CD14-positive monocyte (primary cell): ENCODE measurements at regions not wholly inside any gene's neighbourhood (a gene's known extent, or its start where the extent isn't known, plus 50 kb on each side); places are given as distances from the start of the nearest gene placed in this dataset.

Source experiments
- DNase-seq, 3 donors: peaks; one replicate each; pipeline ENCODE4 v3.0.0-alpha.2; 2011 to 2022
- H2AFZ ChIP-seq: 2 replicates; pipeline ENCODE4 v1.6.0; 2012; ENCODE audit warnings: mild to moderate bottlenecking, low read depth, low read length, inconsistent platforms; ENCODE audit not compliant: insufficient read depth, poor library complexity, severe bottlenecking
- H3K27ac ChIP-seq, 2 donors: 1 replicate in 1 of 2; 2 replicates in 1 of 2; pipeline ENCODE4 v1.5.1; 2012 to 2013; ENCODE audit warnings: low read length in 2 of 2, control low read depth in 1 of 2, inconsistent platforms in 1 of 2, low read depth in 1 of 2, mild to moderate bottlenecking in 1 of 2
- H3K27me3 ChIP-seq, 2 donors: one replicate each; pipeline versions ENCODE4 v1.6.0 to v1.6.1; 2011 to 2013; ENCODE audit warnings: low read length in 2 of 2; ENCODE audit not compliant: control insufficient read depth in 2 of 2, insufficient read depth in 2 of 2
- H3K36me3 ChIP-seq, 2 donors: replicated peaks in 1 of 2; 1 replicate in 1 of 2; 2 replicates in 1 of 2; pipeline versions ENCODE4 v1.5.1 to v1.6.1; 2012 to 2013; ENCODE audit warnings: low read length in 2 of 2, control low read depth in 1 of 2, inconsistent platforms in 1 of 2, mild to moderate bottlenecking in 1 of 2; ENCODE audit not compliant: insufficient read depth in 2 of 2, control insufficient read depth in 1 of 2
- H3K4me1 ChIP-seq, 2 donors: 1 replicate in 1 of 2; 2 replicates in 1 of 2; pipeline versions ENCODE4 v1.5.1 to v1.6.1; 2012 to 2013; ENCODE audit warnings: low read length in 2 of 2, control low read depth in 1 of 2, inconsistent platforms in 1 of 2, mild to moderate bottlenecking in 1 of 2, moderate library complexity in 1 of 2; ENCODE audit not compliant: insufficient read depth in 2 of 2, control insufficient read depth in 1 of 2
- H3K4me2 ChIP-seq: replicated peaks from 2 replicates; pipeline ENCODE3; 2012; ENCODE audit warnings: low read length, moderate library complexity, mild to moderate bottlenecking; ENCODE audit not compliant: poor library complexity, severe bottlenecking; ENCODE audit errors: extremely low read depth
- H3K4me3 ChIP-seq, 3 experiments: fragments of 200-600 bp in 1 of 3; sonication (generic) in 1 of 3; replicated peaks in 1 of 3; 1 replicate in 2 of 3; 2 replicates in 1 of 3; pipeline ENCODE4 v1.5.1; 2011 to 2013; ENCODE audit warnings: low read length in 3 of 3, mild to moderate bottlenecking in 3 of 3, control low read depth in 2 of 3, low read depth in 2 of 3, inconsistent platforms in 1 of 3, moderate library complexity in 1 of 3
- H3K79me2 ChIP-seq: 2 replicates; pipeline ENCODE4 v1.6.0; 2012; ENCODE audit warnings: mild to moderate bottlenecking, control low read depth, inconsistent platforms, low read length, moderate library complexity; ENCODE audit not compliant: insufficient read depth
- H3K9ac ChIP-seq: 2 replicates; pipeline ENCODE4 v1.6.0; 2017; ENCODE audit warnings: low read length, mild to moderate bottlenecking; ENCODE audit not compliant: insufficient read depth, poor library complexity, severe bottlenecking
- H3K9me3 ChIP-seq, 2 donors: replicated peaks in 1 of 2; 1 replicate in 1 of 2; 2 replicates in 1 of 2; pipeline versions ENCODE4 v1.5.1 to v1.6.1; 2012 to 2013; ENCODE audit warnings: low read length in 2 of 2, control low read depth in 1 of 2; ENCODE audit not compliant: control insufficient read depth in 1 of 2, insufficient read depth in 1 of 2
- H4K20me1 ChIP-seq: 2 replicates; pipeline ENCODE4 v1.6.0; 2012; ENCODE audit warnings: mild to moderate bottlenecking, low read length, control low read depth, moderate library complexity; ENCODE audit not compliant: insufficient read depth
- H3K27ac Mint-ChIP-seq, 7 donors: one replicate each; pipeline ENCODE4 v1.8.0; 2020; ENCODE audit warnings: mild to moderate bottlenecking in 7 of 7, mixed read lengths in 7 of 7, moderate library complexity in 6 of 7, inconsistent platforms in 2 of 7
- H3K27me3 Mint-ChIP-seq, 3 donors: one replicate each; pipeline ENCODE4 v1.8.0; 2021 to 2022; ENCODE audit warnings: low read depth in 3 of 3, mild to moderate bottlenecking in 3 of 3, mixed read lengths in 3 of 3, moderate library complexity in 3 of 3, inconsistent platforms in 1 of 3
- H3K36me3 Mint-ChIP-seq, 2 donors: one replicate each; pipeline ENCODE4 v1.8.0; 2020; ENCODE audit warnings: mixed read lengths in 2 of 2, inconsistent platforms in 1 of 2, mild to moderate bottlenecking in 1 of 2
- H3K4me1 Mint-ChIP-seq: one replicate; pipeline ENCODE4 v1.8.0; 2020; ENCODE audit warnings: mild to moderate bottlenecking, mixed read lengths
- H3K4me3 Mint-ChIP-seq, 2 donors: one replicate each; pipeline ENCODE4 v1.8.0; 2020; ENCODE audit warnings: mild to moderate bottlenecking in 2 of 2, mixed read lengths in 2 of 2, moderate library complexity in 1 of 2
- H3K9me3 Mint-ChIP-seq, 7 donors: one replicate each; pipeline ENCODE4 v1.8.0; 2020 to 2022; ENCODE audit warnings: mixed read lengths in 7 of 7, mild to moderate bottlenecking in 6 of 7, moderate library complexity in 6 of 7, inconsistent platforms in 2 of 7
- CTCF ChIP-seq: fragments of 200-600 bp; IDR thresholded peaks from one replicate; pipeline ENCODE4 v1.8.0; 2022; ENCODE audit warnings: antibody characterized with exemption, mild to moderate bottlenecking
- WGBS: methylation state at CpG from one replicate; pipeline ENCODE4 v1.1.5; 2013; ENCODE audit warnings: missing lambda C conversion rate; ENCODE audit not compliant: insufficient coverage; 5-methylcytosine and 5-hydroxymethylcytosine counted together
- intact Hi-C, 2 donors: fragments of 100-400 bp; cut with micrococcal nuclease; formaldehyde crosslinking; loops; one replicate each; pipeline versions ENCODE4 v1.15.0 to v1.15.1; 2023

GRCh38 chr11:129248618-129249017, 56.5 kb upstream of the ARHGAP32 start:
- no peak for TF ChIP-seq CTCF
- no peaks in the 10 kb centered on the region for H3K9me3 Mint-ChIP-seq
- no peaks in the 10 kb centered on the region for H3K27me3 Mint-ChIP-seq
- no peak for DNase-seq
- Histone ChIP-seq H4K20me1 (peaks cover 6% of the 10 kb centered on the region), H3K9me3 (no peaks in the 10 kb centered on the region), H3K4me2 (no peak overlapping the region), H3K4me3 (no peak overlapping the region), H3K27me3 (no peaks in the 10 kb centered on the region), H3K36me3 (no peaks in the 10 kb centered on the region), H3K79me2 (no peaks in the 10 kb centered on the region), H3K4me1 (no peaks in the 10 kb centered on the region), H2AFZ (no peak overlapping the region), H3K9ac (no peak overlapping the region), H3K27ac (no peak overlapping the region)
- H3K27ac Mint-ChIP-seq = no peak overlapping the region
- no peaks in the 10 kb centered on the region for H3K36me3 Mint-ChIP-seq
- no CpG with 5 or more reads among the region's 4 CpGs for WGBS
- H3K4me3 Mint-ChIP-seq = no peak overlapping the region
- intact Hi-C loops = no loop called here
- H3K4me1 Mint-ChIP-seq = peaks cover 8% of the 10 kb centered on the region

- no peak overlapping the region for H3K4me2 ChIP-seq
- H3K36me3 ChIP-seq = no peaks in the 10 kb centered on the region
- H2AFZ ChIP-seq = no peak overlapping the region
- peaks cover 16% of the 10 kb centered on the region for H3K4me1 Mint-ChIP-seq
- H4K20me1 ChIP-seq = no peaks in the 10 kb centered on the region
- no peak overlapping the region for H3K4me3 Mint-ChIP-seq
- intact Hi-C loops = no loop called here
- H3K9me3 Mint-ChIP-seq = no peaks in the 10 kb centered on the region
- no peak overlapping the region for H3K27ac Mint-ChIP-seq
- no CpG with 5 or more reads among the region's 1 CpG for WGBS
- no peak for DNase-seq
- H3K27me3 Mint-ChIP-seq = no peaks in the 10 kb centered on the region
- TF ChIP-seq CTCF = no peak
- no peak overlapping the region for H3K27ac ChIP-seq
- H3K9me3 ChIP-seq = no peaks in the 10 kb centered on the region
- no peak overlapping the region for H3K4me3 ChIP-seq
- no peak overlapping the region for H3K9ac ChIP-seq
- no peaks in the 10 kb centered on the region for H3K79me2 ChIP-seq
- no peaks in the 10 kb centered on the region for H3K27me3 ChIP-seq
- H3K4me1 ChIP-seq = no peaks in the 10 kb centered on the region
- no peaks in the 10 kb centered on the region for H3K36me3 Mint-ChIP-seq
These were observed 55.0 kb upstream of the ARHGAP32 start for GRCh38 chr11:129247135-129247534.
